Tibial nerve (tissue), 4 donors: ENCODE measurements at regions not wholly inside any gene's neighbourhood (a gene's known extent, or its start where the extent isn't known, plus 50 kb on each side); places are given as distances from the start of the nearest gene placed in this dataset.

Experiments used
- EP300 ChIP-seq, 2 donors: sonication (generic); formaldehyde crosslinking; IDR thresholded peaks; one replicate each; pipeline ENCODE4 v1.6.1; 2017; ENCODE audit warnings: antibody characterized with exemption in 2 of 2, mild to moderate bottlenecking in 1 of 2
- POLR2A ChIP-seq, 2 donors: fragments of 450-650 bp; IDR thresholded peaks; one replicate each; pipeline ENCODE4 v1.6.1; 2017; ENCODE audit warnings: antibody characterized with exemption in 2 of 2, mild to moderate bottlenecking in 2 of 2, moderate library complexity in 2 of 2
- TF ChIP-seq, protein P1 (sequence below), 5 experiments: fragments of 200-600 bp in 3 of 5; fragments of 450-650 bp in 2 of 5; sonication (generic) in 3 of 5; IDR thresholded peaks; one replicate each; pipeline ENCODE4 v1.5.1; 2016 to 2019; ENCODE audit warnings: antibody characterized with exemption in 5 of 5, mild to moderate bottlenecking in 3 of 5, moderate library complexity in 2 of 5

DNA sequence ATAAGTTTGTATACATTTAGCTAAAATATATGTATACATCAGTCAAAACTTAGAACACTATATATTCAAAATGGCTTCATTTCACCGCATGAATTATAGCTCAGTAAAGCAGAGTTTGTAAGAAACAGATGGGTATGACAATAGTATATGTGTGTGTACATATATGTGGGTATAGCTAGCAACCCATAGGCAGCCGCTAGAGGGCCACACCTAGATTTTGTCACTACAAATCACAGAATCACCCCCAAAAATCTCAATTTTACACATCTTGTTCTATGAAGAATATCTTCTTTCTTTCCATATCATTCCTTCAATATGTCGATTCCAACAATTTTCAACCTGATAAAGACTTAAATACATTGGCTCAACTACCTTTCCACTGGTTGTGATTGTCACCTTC, 357.8 kb upstream of the CCNG1 start:
- TF ChIP-seq POLR2A (IDR thresholded peaks at IDR 0.05) = no peak
- TF ChIP-seq, protein P1, sequence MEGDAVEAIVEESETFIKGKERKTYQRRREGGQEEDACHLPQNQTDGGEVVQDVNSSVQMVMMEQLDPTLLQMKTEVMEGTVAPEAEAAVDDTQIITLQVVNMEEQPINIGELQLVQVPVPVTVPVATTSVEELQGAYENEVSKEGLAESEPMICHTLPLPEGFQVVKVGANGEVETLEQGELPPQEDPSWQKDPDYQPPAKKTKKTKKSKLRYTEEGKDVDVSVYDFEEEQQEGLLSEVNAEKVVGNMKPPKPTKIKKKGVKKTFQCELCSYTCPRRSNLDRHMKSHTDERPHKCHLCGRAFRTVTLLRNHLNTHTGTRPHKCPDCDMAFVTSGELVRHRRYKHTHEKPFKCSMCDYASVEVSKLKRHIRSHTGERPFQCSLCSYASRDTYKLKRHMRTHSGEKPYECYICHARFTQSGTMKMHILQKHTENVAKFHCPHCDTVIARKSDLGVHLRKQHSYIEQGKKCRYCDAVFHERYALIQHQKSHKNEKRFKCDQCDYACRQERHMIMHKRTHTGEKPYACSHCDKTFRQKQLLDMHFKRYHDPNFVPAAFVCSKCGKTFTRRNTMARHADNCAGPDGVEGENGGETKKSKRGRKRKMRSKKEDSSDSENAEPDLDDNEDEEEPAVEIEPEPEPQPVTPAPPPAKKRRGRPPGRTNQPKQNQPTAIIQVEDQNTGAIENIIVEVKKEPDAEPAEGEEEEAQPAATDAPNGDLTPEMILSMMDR (IDR thresholded peaks at IDR 0.05) = no peak
- TF ChIP-seq EP300 (IDR thresholded peaks at IDR 0.05) = no peak
